Naive thymus-derived CD4-positive, alpha-beta T cell (primary cell): ENCODE measurements at regions not wholly inside any gene's neighbourhood (a gene's known extent, or its start where the extent isn't known, plus 50 kb on each side); places are given as distances from the start of the nearest gene placed in this dataset.
"Not testable (repeated sequence)": the region's sequence is repeated elsewhere in the genome, so short reads cannot be mapped to it uniquely, and the experiment has no call there.

ENCODE experiments used
- ATAC-seq: fragments of 150-1000 bp; cut with Tn5 transposase; 2 replicates; pipeline ENCODE4 v1.10.0; 2021; ENCODE audit warnings: mild to moderate bottlenecking, moderate library complexity
- CTCF ChIA-PET: fragments of 350-600 bp; sonication (Branson Sonifier 250); formaldehyde crosslinking; loops from one replicate; lab custom pipeline; 2021; ENCODE audit warnings: antibody characterized with exemption; lab: Charles Lee
- POLR2A ChIA-PET: fragments of 350-600 bp; sonication (Branson Sonifier 250); formaldehyde crosslinking; loops from one replicate; lab custom pipeline; 2021; ENCODE audit warnings: antibody characterized with exemption, inconsistent platforms; lab: Charles Lee
- DNase-seq, 9 donors: peaks; one replicate each; pipeline versions ENCODE4 v3.0.0 to v3.0.0-alpha.2; 2020 to 2022; ENCODE audit warnings: mixed read lengths in 1 of 9
- H3K27ac ChIP-seq: one replicate; pipeline ENCODE4 v1.7.0; 2013; ENCODE audit warnings: mild to moderate bottlenecking, low read depth, low read length, moderate library complexity
- H3K27me3 ChIP-seq, 2 donors: one replicate each; pipeline ENCODE4 v1.7.0; 2013; ENCODE audit warnings: low read length in 2 of 2, mild to moderate bottlenecking in 2 of 2, moderate library complexity in 2 of 2; ENCODE audit not compliant: control insufficient read depth in 2 of 2, insufficient read depth in 2 of 2
- H3K36me3 ChIP-seq, 3 experiments: 1 replicate in 2 of 3; 2 replicates in 1 of 3; pipeline ENCODE4 v1.7.0; 2013; ENCODE audit warnings: low read length in 3 of 3, mild to moderate bottlenecking in 3 of 3, moderate library complexity in 1 of 3; ENCODE audit not compliant: insufficient read depth in 3 of 3, control insufficient read depth in 2 of 3
- H3K4me1 ChIP-seq, 2 donors: one replicate each; pipeline ENCODE4 v1.7.0; 2013; ENCODE audit warnings: low read length in 2 of 2, mild to moderate bottlenecking in 2 of 2, moderate library complexity in 1 of 2; ENCODE audit not compliant: control insufficient read depth in 2 of 2, insufficient read depth in 2 of 2
- H3K4me3 ChIP-seq: 2 replicates; pipeline ENCODE4 v1.7.0; 2013; ENCODE audit warnings: mild to moderate bottlenecking, low read length
- H3K9me3 ChIP-seq, 3 experiments: 1 replicate in 2 of 3; 2 replicates in 1 of 3; pipeline ENCODE4 v1.7.0; 2013; ENCODE audit warnings: low read length in 3 of 3; ENCODE audit not compliant: control insufficient read depth in 2 of 3
- H3K27ac Mint-ChIP-seq, 9 donors: one replicate each; pipeline ENCODE4 v1.8.0; 2020 to 2022; ENCODE audit warnings: mixed read lengths in 9 of 9, mild to moderate bottlenecking in 8 of 9, moderate library complexity in 5 of 9, inconsistent platforms in 2 of 9
- H3K27me3 Mint-ChIP-seq, 5 donors: one replicate each; pipeline ENCODE4 v1.8.0; 2021 to 2022; ENCODE audit warnings: mixed read lengths in 5 of 5, mild to moderate bottlenecking in 1 of 5
- H3K36me3 Mint-ChIP-seq, 5 donors: one replicate each; pipeline ENCODE4 v1.8.0; 2020 to 2022; ENCODE audit warnings: mixed read lengths in 5 of 5, mild to moderate bottlenecking in 3 of 5, inconsistent platforms in 1 of 5
- H3K4me1 Mint-ChIP-seq, 7 donors: one replicate each; pipeline ENCODE4 v1.8.0; 2020 to 2022; ENCODE audit warnings: mixed read lengths in 7 of 7, mild to moderate bottlenecking in 3 of 7, inconsistent platforms in 1 of 7
- H3K4me3 Mint-ChIP-seq, 10 donors: one replicate each; pipeline ENCODE4 v1.8.0; 2020 to 2022; ENCODE audit warnings: mild to moderate bottlenecking in 10 of 10, mixed read lengths in 10 of 10, moderate library complexity in 6 of 10, inconsistent platforms in 2 of 10
- H3K9me3 Mint-ChIP-seq, 11 donors: one replicate each; pipeline ENCODE4 v1.8.0; 2020 to 2022; ENCODE audit warnings: mixed read lengths in 11 of 11, mild to moderate bottlenecking in 4 of 11, inconsistent platforms in 1 of 11, moderate library complexity in 1 of 11
- intact Hi-C, 2 donors: fragments of 100-400 bp; cut with micrococcal nuclease; formaldehyde crosslinking; loops; one replicate each; pipeline ENCODE4 v1.15.1; 2023

DNA sequence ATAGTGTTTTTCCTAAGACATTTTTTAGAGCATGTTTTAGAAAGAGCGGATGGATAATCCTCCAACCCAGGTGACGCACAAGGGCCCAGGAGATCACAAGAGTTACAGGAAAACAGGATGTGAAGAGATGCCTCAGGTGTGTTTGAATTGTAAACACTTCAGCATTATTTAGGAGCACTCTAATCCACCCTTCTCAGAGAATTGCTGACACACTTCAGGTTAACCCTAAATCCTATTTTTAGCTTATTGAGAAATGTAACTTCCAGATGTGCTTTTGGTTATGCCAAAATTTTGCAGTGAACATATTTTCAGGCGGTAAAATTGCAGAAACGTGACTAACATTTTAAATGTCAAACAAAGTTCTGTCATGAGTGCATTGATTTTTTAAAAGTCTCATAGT is 755.4 kb upstream of the CTNND2 start:
- Histone ChIP-seq H3K36me3 (no peaks in the 10 kb centered on the region), H3K27ac (no peak overlapping the region), H3K9me3 (peaks cover 0 to 3% (median 0%) of the 10 kb centered on the region in 3 experiments), H3K4me3 (no peak overlapping the region), H3K4me1 (no peaks in the 10 kb centered on the region), H3K27me3 (no peaks in the 10 kb centered on the region)
- POLR2A ChIA-PET, result no interaction called here
- DNase-seq (no peak), ATAC-seq (no peak)
- intact Hi-C loops, result no loop called here
- H3K4me3 Mint-ChIP-seq, result no peak overlapping the region
- no peaks in the 10 kb centered on the region for H3K27me3 Mint-ChIP-seq
- CTCF ChIA-PET, result no interaction called here
- no peaks in the 10 kb centered on the region for H3K36me3 Mint-ChIP-seq
- peaks cover 8 to 38% (median 17%) of the 10 kb centered on the region in 11 donors for H3K9me3 Mint-ChIP-seq
- H3K27ac Mint-ChIP-seq, result no peak overlapping the region
- H3K4me1 Mint-ChIP-seq, result no peaks in the 10 kb centered on the region

DNA sequence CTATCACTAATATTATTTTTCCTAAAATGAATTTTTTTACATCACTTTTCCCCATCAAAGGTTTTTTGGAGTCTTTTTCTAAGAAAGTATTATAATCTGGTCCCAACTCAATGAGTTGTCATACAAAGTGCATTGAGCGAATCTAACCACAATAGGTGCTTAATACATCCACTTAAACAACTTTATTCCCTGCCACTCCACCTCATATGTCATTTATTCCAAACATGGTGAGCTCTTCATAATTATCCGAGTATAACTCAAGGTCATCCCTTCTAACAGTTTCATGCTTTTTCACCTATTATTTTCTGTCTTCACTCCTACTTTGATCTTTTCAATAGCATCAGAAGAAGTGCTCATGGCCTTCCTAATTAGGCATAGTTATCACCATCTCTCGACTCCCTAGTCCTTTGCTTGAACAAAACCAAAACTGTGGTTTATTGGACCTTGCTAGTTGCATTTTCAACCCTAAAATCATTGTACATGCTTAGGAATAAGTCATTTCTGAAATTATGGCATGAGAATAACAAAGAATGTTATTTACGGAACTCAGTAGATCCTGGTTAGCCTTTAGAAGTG is 754.7 kb upstream of the CTNND2 start:
- CTCF ChIA-PET, result no interaction called here
- H3K9me3 Mint-ChIP-seq, result peaks cover 4 to 38% (median 17%) of the 10 kb centered on the region in 11 donors

DNA sequence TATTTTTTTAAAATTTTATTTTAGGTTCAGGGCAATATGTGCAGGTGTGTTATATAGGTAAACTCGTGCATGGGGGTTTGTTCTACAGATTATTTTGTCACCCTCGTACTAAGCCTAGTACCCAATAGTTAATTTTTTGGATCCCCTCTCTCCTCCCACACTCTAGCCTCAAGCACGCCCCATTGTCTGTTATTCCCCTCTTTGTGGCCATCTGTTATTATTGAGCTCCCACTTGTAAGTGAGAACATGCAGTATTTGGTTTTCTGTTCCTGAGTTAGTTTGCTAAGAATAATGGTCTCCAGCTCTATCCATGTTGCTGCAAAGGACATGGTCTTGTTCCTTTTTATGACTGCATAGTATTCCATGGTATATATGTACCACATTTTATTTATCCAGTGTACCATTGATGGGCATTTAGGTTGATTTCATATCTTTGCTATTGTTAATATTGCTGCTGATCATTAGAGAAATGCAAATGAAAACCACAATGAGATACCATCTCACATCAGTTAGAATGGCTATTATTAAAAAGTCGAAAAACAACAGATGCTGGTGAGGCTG is 753.7 kb upstream of the CTNND2 start:
- DNase-seq, H3K36me3 Mint-ChIP-seq, H3K4me3 Mint-ChIP-seq, POLR2A ChIA-PET, ATAC-seq, H3K27ac ChIP-seq, H3K27me3 Mint-ChIP-seq, CTCF ChIA-PET, H3K4me3 ChIP-seq, H3K4me1 ChIP-seq, H3K4me1 Mint-ChIP-seq, H3K36me3 ChIP-seq, H3K27ac Mint-ChIP-seq, H3K27me3 ChIP-seq, intact Hi-C loops, H3K9me3 ChIP-seq: not testable (repeated sequence)
- H3K9me3 Mint-ChIP-seq, result peaks cover 3 to 33% (median 16%) of the 10 kb centered on the region in 11 donors

More for the DNA sequence above, 754.7 kb upstream of the CTNND2 start:
- Mint-ChIP-seq H3K27me3 (no peaks in the 10 kb centered on the region), H3K27ac (no peak overlapping the region), H3K4me1 (no peaks in the 10 kb centered on the region), H3K36me3 (no peaks in the 10 kb centered on the region), H3K4me3 (no peak overlapping the region)
- Histone ChIP-seq H3K4me1 (no peaks in the 10 kb centered on the region), H3K9me3 (peaks cover 0 to 3% (median 0%) of the 10 kb centered on the region in 3 experiments), H3K27ac (no peak overlapping the region), H3K27me3 (no peaks in the 10 kb centered on the region), H3K36me3 (no peaks in the 10 kb centered on the region), H3K4me3 (no peak overlapping the region)
- intact Hi-C loops, result no loop called here
- ATAC-seq (no peak), DNase-seq (no peak)
- POLR2A ChIA-PET, result no interaction called here

DNA sequence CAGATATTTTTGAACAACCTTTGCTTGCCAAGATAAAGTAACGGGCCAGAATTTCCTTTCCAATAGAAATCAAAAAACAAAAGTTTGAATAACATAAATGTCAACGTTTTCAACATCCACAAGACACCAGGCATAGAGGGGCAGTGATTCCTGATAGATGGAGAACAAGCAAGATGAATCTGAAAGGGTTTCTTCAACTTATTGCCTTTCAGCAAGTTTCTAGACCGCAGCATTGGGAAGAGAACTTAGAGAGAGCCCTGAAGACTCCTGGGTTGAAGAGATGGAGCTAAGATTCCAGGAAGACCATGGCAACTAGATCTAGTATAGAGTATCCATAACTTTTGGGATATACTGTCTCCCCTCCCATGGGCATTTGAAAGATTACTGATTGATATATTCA is 751.4 kb upstream of the CTNND2 start:
- H3K36me3 Mint-ChIP-seq, result no peaks in the 10 kb centered on the region
- no peaks in the 10 kb centered on the region for H3K4me1 Mint-ChIP-seq
- no peak overlapping the region for H3K27ac Mint-ChIP-seq
- Histone ChIP-seq H3K4me3 (no peak overlapping the region), H3K4me1 (no peaks in the 10 kb centered on the region), H3K9me3 (no peaks in the 10 kb centered on the region), H3K27me3 (no peaks in the 10 kb centered on the region), H3K36me3 (no peaks in the 10 kb centered on the region), H3K27ac (no peak overlapping the region)
- H3K4me3 Mint-ChIP-seq, result no peak overlapping the region
- intact Hi-C loops, result no loop called here
- CTCF ChIA-PET, result no interaction called here
- no peaks in the 10 kb centered on the region for H3K27me3 Mint-ChIP-seq
- DNase-seq (no peak), ATAC-seq (no peak)
- POLR2A ChIA-PET, result no interaction called here
- H3K9me3 Mint-ChIP-seq, result peaks cover 0 to 24% (median 12%) of the 10 kb centered on the region in 11 donors

DNA sequence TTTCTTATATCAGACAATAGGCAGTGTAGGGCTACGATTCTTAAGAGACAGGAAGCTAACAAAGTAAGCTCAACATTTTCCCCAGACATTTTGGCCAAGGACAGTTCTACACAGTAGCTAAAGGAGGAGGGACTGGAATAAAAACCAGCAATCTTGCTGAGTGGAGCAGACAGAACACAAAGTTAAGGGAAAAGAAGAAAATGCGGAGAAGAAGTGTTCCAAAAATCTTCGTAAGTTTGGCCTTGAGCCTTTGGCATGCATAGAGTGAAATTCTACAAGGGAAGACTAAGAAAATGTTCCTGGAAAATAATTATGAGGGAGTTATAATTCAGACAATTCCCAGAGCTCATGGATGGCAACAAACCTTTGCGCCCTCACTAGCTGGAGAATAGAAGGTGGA is 748.0 kb upstream of the CTNND2 start:
- H3K4me3 ChIP-seq, result no peak overlapping the region
- H3K27ac ChIP-seq, result no peak overlapping the region
- Mint-ChIP-seq H3K36me3 (no peaks in the 10 kb centered on the region), H3K4me3 (no peak overlapping the region), H3K27me3 (no peaks in the 10 kb centered on the region), H3K9me3 (peaks cover 0 to 26% (median 3%) of the 10 kb centered on the region in 11 donors), H3K27ac (no peak overlapping the region), H3K4me1 (no peaks in the 10 kb centered on the region)
- H3K27me3 ChIP-seq, result no peaks in the 10 kb centered on the region
- ATAC-seq, result no peak
- CTCF ChIA-PET, result interaction anchor here (0.6 kb wide), 1 partner anchor 1788 kb away, joined by 3 read pairs; no protein-coding TSS in a partner anchor
- intact Hi-C loops, result no loop called here
- POLR2A ChIA-PET, result no interaction called here
- no peaks in the 10 kb centered on the region for H3K36me3 ChIP-seq
- DNase-seq, result no peak
- no peaks in the 10 kb centered on the region for H3K4me1 ChIP-seq
- H3K9me3 ChIP-seq, result peaks cover 0 to 4% (median 0%) of the 10 kb centered on the region in 3 experiments

DNA sequence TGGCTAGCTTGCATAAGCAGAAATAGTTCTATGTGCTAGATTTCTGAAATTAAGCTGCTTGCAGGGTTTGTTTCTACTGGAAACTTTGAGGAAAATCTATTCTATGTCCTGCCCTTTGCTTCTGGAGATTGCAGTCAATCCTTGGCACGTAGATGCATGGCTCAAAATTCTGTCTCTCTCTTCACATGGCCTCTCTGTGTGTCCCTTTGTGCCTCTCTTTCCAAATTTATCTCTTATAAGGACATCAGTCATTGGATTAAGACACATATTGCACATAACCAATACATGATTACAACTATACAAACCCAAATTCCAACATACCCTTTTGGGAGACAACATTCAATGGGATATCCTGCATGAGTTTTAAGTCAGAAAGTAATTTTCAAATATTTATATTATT is 744.3 kb upstream of the CTNND2 start:
- no peak overlapping the region for H3K27ac Mint-ChIP-seq
- H3K36me3 Mint-ChIP-seq, result no peaks in the 10 kb centered on the region
- no peak overlapping the region for H3K4me3 Mint-ChIP-seq
- H3K27me3 ChIP-seq, result no peaks in the 10 kb centered on the region
- no peaks in the 10 kb centered on the region for H3K4me1 Mint-ChIP-seq
- no peaks in the 10 kb centered on the region for H3K27me3 Mint-ChIP-seq
- no peaks in the 10 kb centered on the region for H3K4me1 ChIP-seq
- H3K4me3 ChIP-seq, result no peak overlapping the region
- ChIA-PET CTCF (interaction anchor here (0.6 kb wide), 1 partner anchor 244 kb away, joined by 3 read pairs; no protein-coding TSS in a partner anchor), POLR2A (no interaction called here)
- no peak for DNase-seq
- H3K27ac ChIP-seq, result no peak overlapping the region
- ATAC-seq, result no peak
- H3K9me3 ChIP-seq, result peaks cover 0 to 4% (median 0%) of the 10 kb centered on the region in 3 experiments
- intact Hi-C loops, result no loop called here
- peaks cover 0 to 15% (median 0%) of the 10 kb centered on the region in 11 donors for H3K9me3 Mint-ChIP-seq
- H3K36me3 ChIP-seq, result no peaks in the 10 kb centered on the region

DNA sequence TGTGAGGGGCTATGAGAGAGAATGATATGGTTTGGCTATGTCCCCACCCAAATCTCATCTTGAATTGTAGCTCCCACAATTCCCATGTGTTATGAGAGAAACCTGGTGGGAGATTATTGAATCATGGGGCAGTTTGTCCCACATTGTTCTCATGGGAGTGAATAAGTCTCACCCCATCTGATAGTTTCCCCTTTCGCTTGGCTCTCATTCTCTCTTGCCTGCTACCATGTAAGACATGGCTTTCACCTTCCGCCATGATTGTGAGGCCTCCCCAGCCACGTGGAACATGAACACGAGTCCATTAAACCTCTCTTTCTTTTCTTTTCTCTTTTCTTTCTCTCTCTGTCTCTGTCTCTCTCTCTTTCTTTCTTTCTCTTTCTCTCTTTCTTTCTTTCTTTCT is 743.4 kb upstream of the CTNND2 start:
- no peak overlapping the region for H3K4me3 Mint-ChIP-seq
- no peaks in the 10 kb centered on the region for H3K27me3 Mint-ChIP-seq
- DNase-seq, result no peak
- no peaks in the 10 kb centered on the region for H3K36me3 Mint-ChIP-seq
- no peak for ATAC-seq
- ChIA-PET CTCF (no interaction called here), POLR2A (no interaction called here)
- Histone ChIP-seq H3K27me3 (no peaks in the 10 kb centered on the region), H3K27ac (no peak overlapping the region), H3K36me3 (no peaks in the 10 kb centered on the region), H3K9me3 (peaks cover 0 to 4% (median 0%) of the 10 kb centered on the region in 3 experiments), H3K4me1 (no peaks in the 10 kb centered on the region), H3K4me3 (no peak overlapping the region)
- H3K9me3 Mint-ChIP-seq, result peaks cover 0 to 24% (median 2%) of the 10 kb centered on the region in 11 donors
- H3K4me1 Mint-ChIP-seq, result no peaks in the 10 kb centered on the region
- H3K27ac Mint-ChIP-seq, result no peak overlapping the region
- intact Hi-C loops, result no loop called here
